GM12878 (cell line): ENCODE measurements at regions not wholly inside any gene's neighbourhood (a gene's known extent, or its start where the extent isn't known, plus 50 kb on each side); places are given as distances from the start of the nearest gene placed in this dataset.

Source experiments
- ATAC-seq: fragments of 200-7000 bp; cut with Tn5 transposase; 3 replicates; pipeline ENCODE4 v1.9.1; 2020; ENCODE audit warnings: mild to moderate bottlenecking, moderate library complexity
- BruUV-seq: library from RNA; stranded (reverse); fragments of 400-500 nt; replicated peaks from 2 replicates; lab custom pipeline; 2021; lab: Mats Ljungman, UMichigan
- CTCF ChIA-PET: fragments of 300-600 bp; sonication (Branson Sonifier 250); formaldehyde crosslinking; extraction: SDS; loops from one replicate; lab custom pipeline; 2021; ENCODE audit warnings: inconsistent platforms; lab: Yijun Ruan, JAX
- POLR2A ChIA-PET: fragments of 350-600 bp; formaldehyde crosslinking; extraction: SDS; loops from one replicate; lab custom pipeline; 2021; ENCODE audit warnings: inconsistent platforms; lab: Charles Lee
- RAD21 ChIA-PET: fragments of 300-600 bp; sonication (Branson Sonifier 250); formaldehyde crosslinking; loops from one replicate; lab custom pipeline; 2023; ENCODE audit warnings: antibody characterized with exemption; ENCODE audit not compliant: unreplicated experiment; lab: Charles Lee
- SMC1A ChIA-PET: fragments of 300-600 bp; sonication (Branson Sonifier 250); formaldehyde crosslinking; loops from one replicate; lab custom pipeline; 2023; ENCODE audit not compliant: unreplicated experiment, uncharacterized antibody; lab: Charles Lee
- DNase-seq: peaks from one replicate; pipeline ENCODE4 v3.0.0-alpha.2; 2011; ENCODE audit warnings: low read depth, low spot score
- FAIRE-seq: peaks from 3 replicates; lab custom pipeline; 2011; peaks lifted over from hg19 to GRCh38; lab: Jason Lieb, UNC
- H2AFZ ChIP-seq: 2 replicates; pipeline ENCODE4 v1.6.0; 2011; ENCODE audit warnings: low read depth, low read length, control low read depth; ENCODE audit not compliant: control insufficient read depth
- H3K27ac ChIP-seq: 2 replicates; pipeline ENCODE4 v1.5.1; 2011; ENCODE audit warnings: control low read depth; ENCODE audit not compliant: control insufficient read depth, insufficient read depth
- H3K27me3 ChIP-seq, 2 experiments: replicated peaks in 1 of 2; 2 replicates each; pipeline versions ENCODE4 v1.6.0 to v1.6.1; 2011; ENCODE audit warnings: low read length in 1 of 2; ENCODE audit not compliant: control insufficient read depth in 2 of 2, insufficient read depth in 2 of 2
- H3K36me3 ChIP-seq, 2 experiments: 2 replicates each; pipeline ENCODE4 v1.5.1; 2011; ENCODE audit warnings: low read length in 1 of 2; ENCODE audit not compliant: control insufficient read depth in 2 of 2, insufficient read depth in 2 of 2
- H3K4me1 ChIP-seq: 2 replicates; pipeline ENCODE4 v1.6.1; 2011; ENCODE audit warnings: mild to moderate bottlenecking, low read length, moderate library complexity, mixed read lengths; ENCODE audit not compliant: control insufficient read depth, insufficient read depth
- H3K4me2 ChIP-seq: 2 replicates; pipeline ENCODE4 v1.6.0; 2011; ENCODE audit warnings: control low read depth; ENCODE audit not compliant: control insufficient read depth, insufficient read depth
- H3K4me3 ChIP-seq: fragments of 200-600 bp; sonication (generic); 2 replicates; pipeline ENCODE4 v1.5.1; 2016
- H3K79me2 ChIP-seq: 2 replicates; pipeline ENCODE4 v1.6.0; 2011; ENCODE audit warnings: low read length; ENCODE audit not compliant: control insufficient read depth, insufficient read depth
- H3K9ac ChIP-seq: 2 replicates; pipeline ENCODE4 v1.8.0; 2011; ENCODE audit warnings: low read length, control low read depth, mixed read lengths; ENCODE audit not compliant: control insufficient read depth, insufficient read depth
- H3K9me3 ChIP-seq: replicated peaks from 3 replicates; pipeline ENCODE4 v1.5.1; 2011; ENCODE audit warnings: mild to moderate bottlenecking, low read length; ENCODE audit not compliant: control insufficient read depth, insufficient read depth
- H4K20me1 ChIP-seq: 2 replicates; pipeline ENCODE4 v1.6.0; 2011; ENCODE audit not compliant: control insufficient read depth, insufficient read depth
- BCL11A ChIP-seq: IDR thresholded peaks from 2 replicates; pipeline ENCODE4 v1.6.1; 2011; ENCODE audit warnings: low read depth, low read length
- CEBPB ChIP-seq, 2 experiments: fragments of 150-350 bp in 1 of 2; IDR thresholded peaks; 2 replicates each; pipeline ENCODE4 v1.6.1; 2012 to 2014; ENCODE audit warnings: low read depth in 2 of 2, low read length in 2 of 2, borderline replicate concordance in 1 of 2, inconsistent platforms in 1 of 2
- EGR1 ChIP-seq, 2 experiments: IDR thresholded peaks; 1 replicate in 1 of 2; 2 replicates in 1 of 2; pipeline ENCODE4 v1.6.1; 2011 to 2012; ENCODE audit warnings: low read depth in 2 of 2, low read length in 2 of 2, borderline replicate concordance in 1 of 2, mild to moderate bottlenecking in 1 of 2, moderate library complexity in 1 of 2
- WGBS: methylation state at CpG from one replicate; pipeline ENCODE4 v1.1.6; 2016; ENCODE audit warnings: low lambda C conversion rate; ENCODE audit not compliant: insufficient replicate concordance, insufficient coverage; ENCODE audit errors: missing lambda C conversion rate; 5-methylcytosine and 5-hydroxymethylcytosine counted together
- in situ Hi-C: fragments of 300-500 bp; cut with MboI; formaldehyde crosslinking; loops from 9 replicates; pipeline ENCODE4 v1.14.3; 2018; ENCODE audit warnings: mixed read lengths
- intact Hi-C: fragments of 100-400 bp; cut with micrococcal nuclease; formaldehyde crosslinking; loops from one replicate; pipeline ENCODE4 v1.14.2; 2022; ENCODE audit not compliant: unreplicated experiment
- TF ChIP-seq, protein P1 (sequence below): IDR thresholded peaks from 2 replicates; pipeline ENCODE4 v1.6.1; 2011; ENCODE audit warnings: low read depth, low read length, improper control_type of control experiment, borderline replicate concordance
- TF ChIP-seq, protein P2 (sequence below): fragments of 450-650 bp; IDR thresholded peaks from 2 replicates; pipeline ENCODE4 v1.6.1; 2016; ENCODE audit warnings: mild to moderate bottlenecking
- TF ChIP-seq, protein P3 (sequence below), 3 experiments: IDR thresholded peaks in 2 of 3; conservative IDR thresholded peaks in 1 of 3; 2 replicates each; pipeline ENCODE4 v1.5.1; 2011; ENCODE audit warnings: low read depth in 3 of 3, low read length in 3 of 3, mild to moderate bottlenecking in 3 of 3, control low read depth in 2 of 3, moderate library complexity in 2 of 3, inconsistent platforms in 1 of 3, mixed read lengths in 1 of 3; ENCODE audit not compliant: control insufficient read depth in 2 of 3, insufficient read depth in 1 of 3; ENCODE audit errors: extremely low read depth in 1 of 3

DNA sequence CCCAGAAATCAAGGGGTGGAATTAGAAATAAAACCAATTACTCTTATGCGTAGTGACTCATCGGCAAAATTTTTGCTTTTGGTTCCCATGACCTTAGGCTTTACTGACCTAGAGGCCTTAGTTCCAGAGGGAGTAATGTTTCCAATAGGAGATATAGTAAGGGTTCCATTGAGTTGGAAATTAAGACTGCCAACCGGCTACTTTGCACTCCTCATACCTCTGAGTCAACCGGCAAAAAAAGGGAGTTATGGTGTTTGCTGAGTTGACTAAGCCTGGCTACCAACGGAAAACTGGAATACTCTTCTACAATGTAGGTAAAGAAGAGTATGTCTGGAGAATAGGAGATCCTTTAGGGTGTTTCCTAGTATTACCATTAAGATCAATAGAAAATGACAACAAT lies 919.8 kb downstream of the CENPC start:
- CTCF ChIA-PET: no interaction called here
- H3K4me2 ChIP-seq: no peak overlapping the region
- ATAC-seq (no peak), FAIRE-seq (no peak), DNase-seq (no peak)
- no peaks in the 10 kb centered on the region for H3K9me3 ChIP-seq
- H3K27ac ChIP-seq: no peak overlapping the region
- no peak overlapping the region for H3K9ac ChIP-seq
- no peaks in the 10 kb centered on the region for H3K4me1 ChIP-seq
- intact Hi-C loops: no loop called here
- POLR2A ChIA-PET: no interaction called here
- H2AFZ ChIP-seq: no peak overlapping the region
- no peaks in the 10 kb centered on the region for H3K36me3 ChIP-seq
- SMC1A ChIA-PET: no interaction called here
- no peaks in the 10 kb centered on the region for H4K20me1 ChIP-seq
- 61% methylated on average over 5 of the region's 5 CpGs for WGBS
- in situ Hi-C loops: no loop called here
- no peaks in the 10 kb centered on the region for H3K27me3 ChIP-seq
- BruUV-seq: no TSS peak
- H3K79me2 ChIP-seq: no peaks in the 10 kb centered on the region
- TF ChIP-seq CEBPB (IDR thresholded peaks at IDR 0.05; ENCODE audit: borderline replicate concordance in 1 of 2, low read depth in 2 of 2, low read length in 2 of 2) (no peak), BCL11A (no peak), EGR1 (IDR thresholded peaks at IDR 0.05; ENCODE audit: borderline replicate concordance in 1 of 2, low read depth in 2 of 2, low read length in 2 of 2) (no peak)
- TF ChIP-seq, protein P1, sequence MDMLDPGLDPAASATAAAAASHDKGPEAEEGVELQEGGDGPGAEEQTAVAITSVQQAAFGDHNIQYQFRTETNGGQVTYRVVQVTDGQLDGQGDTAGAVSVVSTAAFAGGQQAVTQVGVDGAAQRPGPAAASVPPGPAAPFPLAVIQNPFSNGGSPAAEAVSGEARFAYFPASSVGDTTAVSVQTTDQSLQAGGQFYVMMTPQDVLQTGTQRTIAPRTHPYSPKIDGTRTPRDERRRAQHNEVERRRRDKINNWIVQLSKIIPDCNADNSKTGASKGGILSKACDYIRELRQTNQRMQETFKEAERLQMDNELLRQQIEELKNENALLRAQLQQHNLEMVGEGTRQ: no peak
- TF ChIP-seq, protein P2, sequence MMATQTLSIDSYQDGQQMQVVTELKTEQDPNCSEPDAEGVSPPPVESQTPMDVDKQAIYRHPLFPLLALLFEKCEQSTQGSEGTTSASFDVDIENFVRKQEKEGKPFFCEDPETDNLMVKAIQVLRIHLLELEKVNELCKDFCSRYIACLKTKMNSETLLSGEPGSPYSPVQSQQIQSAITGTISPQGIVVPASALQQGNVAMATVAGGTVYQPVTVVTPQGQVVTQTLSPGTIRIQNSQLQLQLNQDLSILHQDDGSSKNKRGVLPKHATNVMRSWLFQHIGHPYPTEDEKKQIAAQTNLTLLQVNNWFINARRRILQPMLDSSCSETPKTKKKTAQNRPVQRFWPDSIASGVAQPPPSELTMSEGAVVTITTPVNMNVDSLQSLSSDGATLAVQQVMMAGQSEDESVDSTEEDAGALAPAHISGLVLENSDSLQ: no peak
- TF ChIP-seq, protein P3, sequence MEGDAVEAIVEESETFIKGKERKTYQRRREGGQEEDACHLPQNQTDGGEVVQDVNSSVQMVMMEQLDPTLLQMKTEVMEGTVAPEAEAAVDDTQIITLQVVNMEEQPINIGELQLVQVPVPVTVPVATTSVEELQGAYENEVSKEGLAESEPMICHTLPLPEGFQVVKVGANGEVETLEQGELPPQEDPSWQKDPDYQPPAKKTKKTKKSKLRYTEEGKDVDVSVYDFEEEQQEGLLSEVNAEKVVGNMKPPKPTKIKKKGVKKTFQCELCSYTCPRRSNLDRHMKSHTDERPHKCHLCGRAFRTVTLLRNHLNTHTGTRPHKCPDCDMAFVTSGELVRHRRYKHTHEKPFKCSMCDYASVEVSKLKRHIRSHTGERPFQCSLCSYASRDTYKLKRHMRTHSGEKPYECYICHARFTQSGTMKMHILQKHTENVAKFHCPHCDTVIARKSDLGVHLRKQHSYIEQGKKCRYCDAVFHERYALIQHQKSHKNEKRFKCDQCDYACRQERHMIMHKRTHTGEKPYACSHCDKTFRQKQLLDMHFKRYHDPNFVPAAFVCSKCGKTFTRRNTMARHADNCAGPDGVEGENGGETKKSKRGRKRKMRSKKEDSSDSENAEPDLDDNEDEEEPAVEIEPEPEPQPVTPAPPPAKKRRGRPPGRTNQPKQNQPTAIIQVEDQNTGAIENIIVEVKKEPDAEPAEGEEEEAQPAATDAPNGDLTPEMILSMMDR (IDR thresholded peaks at IDR 0.05 in 2 of 3, conservative IDR thresholded peaks at IDR 0.05 in 1 of 3; ENCODE audit: control insufficient read depth in 2 of 3, extremely low read depth in 1 of 3, insufficient read depth in 1 of 3, low read depth in 3 of 3, low read length in 3 of 3): no peak
- no peak overlapping the region for H3K4me3 ChIP-seq
- RAD21 ChIA-PET: no interaction called here
